SK-N-SH (cell line): ENCODE measurements at regions not wholly inside any gene's neighbourhood (a gene's known extent, or its start where the extent isn't known, plus 50 kb on each side); places are given as distances from the start of the nearest gene placed in this dataset.
"Not testable (repeated sequence)": the region's sequence is repeated elsewhere in the genome, so short reads cannot be mapped to it uniquely, and the experiment has no call there.

ENCODE experiments used
- EP300 ChIP-seq, 2 experiments: IDR thresholded peaks; 2 replicates each; pipeline versions ENCODE4 v1.4.0 to v1.6.1; 2012; ENCODE audit warnings: borderline replicate concordance in 1 of 2, low read depth in 1 of 2, low read length in 1 of 2
- TF ChIP-seq, protein P1 (sequence below): fragments of 200-600 bp; sonication (generic); IDR thresholded peaks from 2 replicates; pipeline ENCODE4 v1.6.1; 2017; ENCODE audit warnings: antibody characterized with exemption, mild to moderate bottlenecking, moderate library complexity

DNA sequence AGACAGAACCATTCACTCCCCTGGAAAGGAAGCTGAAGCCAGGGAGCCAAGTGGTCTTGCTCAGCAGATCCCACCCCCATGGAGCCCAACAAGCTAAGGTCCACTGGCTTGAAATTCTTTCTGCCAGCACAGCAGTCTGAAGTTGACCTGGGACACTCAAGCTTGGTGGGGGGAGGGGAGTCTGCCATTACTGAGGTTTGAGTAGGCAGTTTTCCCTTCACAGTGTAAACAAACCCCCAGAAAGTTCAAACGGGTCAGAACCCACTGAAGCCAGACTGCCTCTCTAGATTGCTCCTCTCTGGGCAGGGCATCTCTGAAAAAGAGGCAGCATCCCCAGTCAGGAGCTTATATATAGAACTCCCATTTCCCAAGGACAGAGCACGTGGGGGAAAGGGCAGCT lies 72.8 kb upstream of the NECTIN3 start:
- TF ChIP-seq, protein P1, sequence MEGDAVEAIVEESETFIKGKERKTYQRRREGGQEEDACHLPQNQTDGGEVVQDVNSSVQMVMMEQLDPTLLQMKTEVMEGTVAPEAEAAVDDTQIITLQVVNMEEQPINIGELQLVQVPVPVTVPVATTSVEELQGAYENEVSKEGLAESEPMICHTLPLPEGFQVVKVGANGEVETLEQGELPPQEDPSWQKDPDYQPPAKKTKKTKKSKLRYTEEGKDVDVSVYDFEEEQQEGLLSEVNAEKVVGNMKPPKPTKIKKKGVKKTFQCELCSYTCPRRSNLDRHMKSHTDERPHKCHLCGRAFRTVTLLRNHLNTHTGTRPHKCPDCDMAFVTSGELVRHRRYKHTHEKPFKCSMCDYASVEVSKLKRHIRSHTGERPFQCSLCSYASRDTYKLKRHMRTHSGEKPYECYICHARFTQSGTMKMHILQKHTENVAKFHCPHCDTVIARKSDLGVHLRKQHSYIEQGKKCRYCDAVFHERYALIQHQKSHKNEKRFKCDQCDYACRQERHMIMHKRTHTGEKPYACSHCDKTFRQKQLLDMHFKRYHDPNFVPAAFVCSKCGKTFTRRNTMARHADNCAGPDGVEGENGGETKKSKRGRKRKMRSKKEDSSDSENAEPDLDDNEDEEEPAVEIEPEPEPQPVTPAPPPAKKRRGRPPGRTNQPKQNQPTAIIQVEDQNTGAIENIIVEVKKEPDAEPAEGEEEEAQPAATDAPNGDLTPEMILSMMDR = not testable (repeated sequence)
- TF ChIP-seq EP300 (IDR thresholded peaks at IDR 0.05; ENCODE audit: borderline replicate concordance in 1 of 2, low read depth in 1 of 2, low read length in 1 of 2) = not testable (repeated sequence)
